OCI-LY3 (cell line): ENCODE measurements at regions not wholly inside any gene's neighbourhood (a gene's known extent, or its start where the extent isn't known, plus 50 kb on each side); places are given as distances from the start of the nearest gene placed in this dataset.

ENCODE experiments used
- CTCF ChIP-seq: fragments of 200-600, 300-600 bp; sonication (generic); IDR thresholded peaks from 2 replicates; pipeline ENCODE4 v1.5.1; 2014; ENCODE audit warnings: antibody characterized with exemption, low read length, low read depth
- EZH2phosphoT487 ChIP-seq: fragments of 200-600 bp; shearing (Covaris generic); IDR thresholded peaks from 2 replicates; pipeline ENCODE4 v1.6.1; 2018; ENCODE audit warnings: antibody characterized with exemption, mixed run types, low read depth

GRCh38 chr2:83756219-83756618 lies 702.9 kb downstream of the SUCLG1 start:
- TF ChIP-seq CTCF = no peak
- no peak for TF ChIP-seq EZH2phosphoT487
